ENCODE measurements at regions not wholly inside any gene's neighbourhood (a gene's known extent, or its start where the extent isn't known, plus 50 kb on each side); places are given as distances from the start of the nearest gene placed in this dataset.
"Not testable (repeated sequence)": the region's sequence is repeated elsewhere in the genome, so short reads cannot be mapped to it uniquely, and the experiment has no call there.

GRCh38 chr5:117433818-117434217 lies 859.2 kb upstream of the SEMA6A start:
- ATAC-seq (no peak), DNase-seq (ENCODE audit: missing footprints) (no peak)
- intact Hi-C loops (cut with DNase I) = no loop called here

- intact Hi-C loops (cut with DNase I) = no loop called here
- DNase-seq (ENCODE audit: missing footprints) = no peak
Measured at GRCh38 chr5:117431091-117431490, 856.5 kb upstream of the SEMA6A start.

GRCh38 chr5:117425163-117425562 lies 850.5 kb upstream of the SEMA6A start:
- intact Hi-C loops (cut with DNase I) = no loop called here
- no peak for ATAC-seq

More at GRCh38 chr5:117431091-117431490, 856.5 kb upstream of the SEMA6A start:
- ATAC-seq = no peak

GRCh38 chr5:117424559-117424958 lies 849.9 kb upstream of the SEMA6A start:
- intact Hi-C loops (cut with DNase I) = no loop called here
- ATAC-seq = no peak
- DNase-seq (ENCODE audit: missing footprints) = no peak

More at GRCh38 chr5:117425163-117425562, 850.5 kb upstream of the SEMA6A start:
- no peak for DNase-seq (ENCODE audit: missing footprints)

GRCh38 chr5:117417501-117417900 lies 842.9 kb upstream of the SEMA6A start:
- intact Hi-C loops (cut with DNase I) = no loop called here
- DNase-seq (ENCODE audit: missing footprints) = no peak
- ATAC-seq = no peak

GRCh38 chr5:117414926-117415325 lies 840.3 kb upstream of the SEMA6A start:
- intact Hi-C loops (cut with DNase I) = no loop called here
- no peak for DNase-seq (ENCODE audit: missing footprints)

GRCh38 chr5:117411701-117412100 lies 837.1 kb upstream of the SEMA6A start:
- intact Hi-C loops (cut with DNase I) = no loop called here
- DNase-seq (ENCODE audit: missing footprints) (no peak), ATAC-seq (no peak)

More at GRCh38 chr5:117414926-117415325, 840.3 kb upstream of the SEMA6A start:
- ATAC-seq = no peak

- intact Hi-C loops (cut with DNase I) = no loop called here
- no peak for DNase-seq (ENCODE audit: missing footprints)
- no peak for ATAC-seq
Measured at GRCh38 chr5:117405197-117405596, 830.6 kb upstream of the SEMA6A start.

GRCh38 chr5:117394506-117395157 lies 820.0 kb upstream of the SEMA6A start:
- ATAC-seq = no peak

GRCh38 chr5:117393125-117393524 lies 818.5 kb upstream of the SEMA6A start:
- DNase-seq (ENCODE audit: missing footprints) = no peak
- no peak for ATAC-seq
- intact Hi-C loops (cut with DNase I) = no loop called here

More at GRCh38 chr5:117394506-117395157, 820.0 kb upstream of the SEMA6A start:
- intact Hi-C loops (cut with DNase I) = no loop called here
- no peak for DNase-seq (ENCODE audit: missing footprints)

- no peak for DNase-seq (ENCODE audit: missing footprints)
- no peak for ATAC-seq
- intact Hi-C loops (cut with DNase I) = no loop called here
Measured at GRCh38 chr5:117380316-117380715, 805.7 kb upstream of the SEMA6A start.

- intact Hi-C loops (cut with DNase I) = no loop called here
- ATAC-seq (no peak), DNase-seq (ENCODE audit: missing footprints) (no peak)
Measured at GRCh38 chr5:117379521-117379920, 804.9 kb upstream of the SEMA6A start.

- intact Hi-C loops (cut with DNase I) = no loop called here
- no peak for DNase-seq (ENCODE audit: missing footprints)
- no peak for ATAC-seq
Measured at GRCh38 chr5:117376748-117377147, 802.1 kb upstream of the SEMA6A start.

GRCh38 chr5:117359895-117360294 lies 785.3 kb upstream of the SEMA6A start:
- intact Hi-C loops (cut with DNase I) = no loop called here
- DNase-seq (ENCODE audit: missing footprints) (no peak), ATAC-seq (no peak)

- intact Hi-C loops (cut with DNase I) = no loop called here
- ATAC-seq = no peak
- no peak for DNase-seq (ENCODE audit: missing footprints)
Measured at GRCh38 chr5:117357886-117358285, 783.3 kb upstream of the SEMA6A start.

- no peak for ATAC-seq
- DNase-seq (ENCODE audit: missing footprints) = no peak
- intact Hi-C loops (cut with DNase I) = no loop called here
Measured at GRCh38 chr5:117347280-117347679, 772.7 kb upstream of the SEMA6A start.

GRCh38 chr5:117343726-117344125 lies 769.1 kb upstream of the SEMA6A start:
- ATAC-seq; DNase-seq (ENCODE audit: missing footprints); intact Hi-C loops (cut with DNase I): not testable (repeated sequence)

- no peak for DNase-seq (ENCODE audit: missing footprints)
- no peak for ATAC-seq
- intact Hi-C loops (cut with DNase I) = no loop called here
Measured at GRCh38 chr5:117337064-117337749, 762.6 kb upstream of the SEMA6A start.

GRCh38 chr5:117336208-117336607 lies 761.6 kb upstream of the SEMA6A start:
- DNase-seq (ENCODE audit: missing footprints) = no peak
- intact Hi-C loops (cut with DNase I) = no loop called here
- no peak for ATAC-seq

GRCh38 chr5:117333011-117333410 lies 758.4 kb upstream of the SEMA6A start:
- DNase-seq (ENCODE audit: missing footprints) = no peak
- ATAC-seq = no peak
- intact Hi-C loops (cut with DNase I) = no loop called here
